PC-9 (cell line): ENCODE measurements at regions not wholly inside any gene's neighbourhood (a gene's known extent, or its start where the extent isn't known, plus 50 kb on each side); places are given as distances from the start of the nearest gene placed in this dataset.

Experiments used
- BruUV-seq: library from RNA; stranded (reverse); fragments of 400-500 nt; replicated peaks from 2 replicates; lab custom pipeline; 2021; lab: Mats Ljungman, UMichigan
- CTCF ChIA-PET: fragments of 300-600 bp; sonication (Branson Sonifier 250); formaldehyde crosslinking; loops from one replicate; lab custom pipeline; 2022; ENCODE audit warnings: antibody characterized with exemption; lab: Charles Lee
- POLR2A ChIA-PET: fragments of 300-600 bp; sonication (Branson Sonifier 250); formaldehyde crosslinking; loops from one replicate; lab custom pipeline; 2022; ENCODE audit warnings: antibody characterized with exemption; ENCODE audit not compliant: unreplicated experiment; lab: Charles Lee
- DNase-seq, 2 experiments: peaks; one replicate each; pipeline versions ENCODE4 v3.0.0 to v3.0.0-alpha.2; 2015 to 2022; ENCODE audit warnings: mixed read lengths in 1 of 2
- H2AFZ ChIP-seq: fragments of 200-600 bp; sonication (generic); 2 replicates; pipeline ENCODE4 v1.8.1; 2017; ENCODE audit warnings: antibody characterized with exemption
- H3F3A ChIP-seq: fragments of 200-600 bp; sonication (generic); 2 replicates; pipeline ENCODE4 v1.8.1; 2017; ENCODE audit warnings: antibody characterized with exemption, mild to moderate bottlenecking, low read depth; ENCODE audit not compliant: insufficient read depth
- H3K27ac ChIP-seq: fragments of 200-600 bp; sonication (generic); 2 replicates; pipeline ENCODE4 v1.6.1; 2016; ENCODE audit warnings: mixed run types
- H3K27me3 ChIP-seq: fragments of 200-600 bp; sonication (generic); 2 replicates; pipeline ENCODE4 v1.6.1; 2016; ENCODE audit warnings: low read depth, mixed run types; ENCODE audit not compliant: insufficient read depth
- H3K36me3 ChIP-seq: fragments of 200-600 bp; sonication (generic); 2 replicates; pipeline ENCODE4 v1.6.1; 2016; ENCODE audit warnings: low read depth, mixed run types
- H3K4me1 ChIP-seq: fragments of 200-600 bp; sonication (generic); replicated peaks from 2 replicates; pipeline ENCODE4 v1.6.1; 2016; ENCODE audit warnings: mixed run types; ENCODE audit not compliant: insufficient read depth
- H3K4me2 ChIP-seq: fragments of 200-600 bp; sonication (generic); 2 replicates; pipeline ENCODE4 v1.6.1; 2017; ENCODE audit warnings: mixed run types
- H3K4me3 ChIP-seq: fragments of 200-600 bp; sonication (generic); 2 replicates; pipeline ENCODE4 v1.6.1; 2016; ENCODE audit warnings: mixed run types
- H3K79me2 ChIP-seq: fragments of 200-600 bp; sonication (generic); 2 replicates; pipeline ENCODE4 v1.6.1; 2017; ENCODE audit warnings: low read depth, mixed run types
- H3K9me2 ChIP-seq: fragments of 200-600 bp; sonication (generic); 2 replicates; pipeline ENCODE4 v1.8.1; 2017; ENCODE audit warnings: mild to moderate bottlenecking; ENCODE audit not compliant: insufficient read depth
- H3K9me3 ChIP-seq: fragments of 200-600 bp; sonication (generic); 2 replicates; pipeline ENCODE4 v1.8.1; 2016; ENCODE audit warnings: low read depth; ENCODE audit not compliant: insufficient read depth
- H4K20me1 ChIP-seq: fragments of 200-600 bp; sonication (generic); 2 replicates; pipeline ENCODE4 v1.8.1; 2017; ENCODE audit not compliant: insufficient read depth
- EZH2 ChIP-seq: fragments of 200-600 bp; sonication (generic); IDR thresholded peaks from 2 replicates; pipeline ENCODE4 v1.8.0; 2017; ENCODE audit warnings: antibody characterized with exemption, low read depth
- intact Hi-C: fragments of 100-400 bp; cut with micrococcal nuclease; formaldehyde crosslinking; loops from one replicate; pipeline ENCODE4 v1.10.0; 2022; ENCODE audit not compliant: unreplicated experiment
- TF ChIP-seq, protein P1 (sequence below): fragments of 200-600 bp; sonication (generic); conservative IDR thresholded peaks from 2 replicates; pipeline ENCODE4 v1.6.1; 2017; ENCODE audit warnings: mixed run types, antibody characterized with exemption, mild to moderate bottlenecking, moderate library complexity

- no peak for TF ChIP-seq EZH2
- TF ChIP-seq, protein P1, sequence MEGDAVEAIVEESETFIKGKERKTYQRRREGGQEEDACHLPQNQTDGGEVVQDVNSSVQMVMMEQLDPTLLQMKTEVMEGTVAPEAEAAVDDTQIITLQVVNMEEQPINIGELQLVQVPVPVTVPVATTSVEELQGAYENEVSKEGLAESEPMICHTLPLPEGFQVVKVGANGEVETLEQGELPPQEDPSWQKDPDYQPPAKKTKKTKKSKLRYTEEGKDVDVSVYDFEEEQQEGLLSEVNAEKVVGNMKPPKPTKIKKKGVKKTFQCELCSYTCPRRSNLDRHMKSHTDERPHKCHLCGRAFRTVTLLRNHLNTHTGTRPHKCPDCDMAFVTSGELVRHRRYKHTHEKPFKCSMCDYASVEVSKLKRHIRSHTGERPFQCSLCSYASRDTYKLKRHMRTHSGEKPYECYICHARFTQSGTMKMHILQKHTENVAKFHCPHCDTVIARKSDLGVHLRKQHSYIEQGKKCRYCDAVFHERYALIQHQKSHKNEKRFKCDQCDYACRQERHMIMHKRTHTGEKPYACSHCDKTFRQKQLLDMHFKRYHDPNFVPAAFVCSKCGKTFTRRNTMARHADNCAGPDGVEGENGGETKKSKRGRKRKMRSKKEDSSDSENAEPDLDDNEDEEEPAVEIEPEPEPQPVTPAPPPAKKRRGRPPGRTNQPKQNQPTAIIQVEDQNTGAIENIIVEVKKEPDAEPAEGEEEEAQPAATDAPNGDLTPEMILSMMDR: no peak
- Histone ChIP-seq H3K27ac (no peak overlapping the region), H3K4me3 (no peak overlapping the region), H3K36me3 (no peaks in the 10 kb centered on the region), H3K79me2 (no peaks in the 10 kb centered on the region), H3K4me1 (no peaks in the 10 kb centered on the region), H4K20me1 (no peaks in the 10 kb centered on the region), H2AFZ (no peak overlapping the region), H3F3A (no peaks in the 10 kb centered on the region), H3K9me3 (no peaks in the 10 kb centered on the region), H3K27me3 (no peaks in the 10 kb centered on the region), H3K4me2 (no peak overlapping the region), H3K9me2 (no peaks in the 10 kb centered on the region)
- intact Hi-C loops: no loop called here
- DNase-seq: no peak
- BruUV-seq: no TSS peak
- CTCF ChIA-PET: no interaction called here
- POLR2A ChIA-PET: no interaction called here
These were observed 644.1 kb upstream of the GNPDA2 start for GRCh38 chr4:45370408-45370807.

- no peak for TF ChIP-seq EZH2
- TF ChIP-seq, protein P1: no peak
- no peaks in the 10 kb centered on the region for H3K9me3 ChIP-seq
- H3F3A ChIP-seq: no peaks in the 10 kb centered on the region
- H3K4me3 ChIP-seq: no peak overlapping the region
- no peak overlapping the region for H3K27ac ChIP-seq
- no peak overlapping the region for H2AFZ ChIP-seq
- H3K36me3 ChIP-seq: no peaks in the 10 kb centered on the region
- POLR2A ChIA-PET: no interaction called here
- BruUV-seq: no TSS peak
- H3K4me2 ChIP-seq: no peak overlapping the region
- no peaks in the 10 kb centered on the region for H3K4me1 ChIP-seq
- no peaks in the 10 kb centered on the region for H3K79me2 ChIP-seq
- intact Hi-C loops: no loop called here
- no peaks in the 10 kb centered on the region for H3K27me3 ChIP-seq
- H3K9me2 ChIP-seq: no peaks in the 10 kb centered on the region
- CTCF ChIA-PET: no interaction called here
- DNase-seq: no peak
- no peaks in the 10 kb centered on the region for H4K20me1 ChIP-seq
These were observed 642.5 kb upstream of the GNPDA2 start for GRCh38 chr4:45368832-45369231.

DNA sequence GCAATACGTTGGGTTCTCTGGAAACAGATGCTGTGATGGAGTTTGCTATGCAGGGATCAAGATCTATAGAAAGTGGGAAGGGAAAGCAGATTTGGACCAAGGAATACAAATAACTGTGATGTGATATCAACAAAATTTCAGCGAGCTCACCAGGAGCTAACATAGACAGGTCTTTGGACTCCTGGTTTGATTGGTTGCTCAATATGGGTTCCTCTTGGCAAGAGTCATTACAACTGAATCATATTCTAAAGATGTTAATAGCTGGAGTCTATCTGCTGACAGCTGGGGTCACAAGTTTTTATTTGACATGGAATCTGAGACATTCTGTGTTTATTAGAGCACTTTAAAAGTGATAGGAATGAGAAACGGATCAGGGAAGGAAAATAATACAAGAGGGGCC lies 637.6 kb upstream of the GNPDA2 start:
- no peak for TF ChIP-seq EZH2
- TF ChIP-seq, protein P1: no peak
- Histone ChIP-seq H3K4me1 (no peaks in the 10 kb centered on the region), H4K20me1 (no peaks in the 10 kb centered on the region), H3K27me3 (no peaks in the 10 kb centered on the region), H3K79me2 (no peaks in the 10 kb centered on the region), H3K9me2 (no peaks in the 10 kb centered on the region), H3K27ac (no peak overlapping the region), H3F3A (no peaks in the 10 kb centered on the region), H3K9me3 (no peaks in the 10 kb centered on the region), H3K4me3 (no peak overlapping the region), H3K36me3 (no peaks in the 10 kb centered on the region), H3K4me2 (no peak overlapping the region), H2AFZ (no peak overlapping the region)
- no TSS peak for BruUV-seq
- POLR2A ChIA-PET: no interaction called here
- intact Hi-C loops: no loop called here
- CTCF ChIA-PET: no interaction called here
- DNase-seq: no peak
